ENCODE measurements at regions not wholly inside any gene's neighbourhood (a gene's known extent, or its start where the extent isn't known, plus 50 kb on each side); places are given as distances from the start of the nearest gene placed in this dataset.

GRCh38 chr2:148590612-148591011 is 53.9 kb upstream of the EPC2 start:
- Histone ChIP-seq H3K4me1 (ENCODE audit: low read length) (no peaks in the 10 kb centered on the region), H4K20me1 (ENCODE audit: insufficient read depth, low read length) (no peaks in the 10 kb centered on the region), H3K4me3 (ENCODE audit: low read length) (no peak overlapping the region), H3K27ac (ENCODE audit: low read length) (no peak overlapping the region), H3K4me2 (ENCODE audit: low read depth, low read length) (no peak overlapping the region), H3K79me2 (ENCODE audit: low read length) (no peaks in the 10 kb centered on the region), H3K9ac (ENCODE audit: low read length) (no peak overlapping the region), H3K9me3 (replicated peaks; ENCODE audit: insufficient read depth, low read length) (no peaks in the 10 kb centered on the region), H3K9me2 (replicated peaks; ENCODE audit: insufficient read depth, low read length) (no peaks in the 10 kb centered on the region), H3F3A (ENCODE audit: insufficient read depth, low read length) (no peaks in the 10 kb centered on the region), H3K36me3 (replicated peaks; ENCODE audit: insufficient read depth, low read length) (no peaks in the 10 kb centered on the region), H3K27me3 (replicated peaks; ENCODE audit: insufficient read depth, low read length) (no peaks in the 10 kb centered on the region), H2AFZ (ENCODE audit: low read length) (no peak overlapping the region)
- DNase-seq = no peak
- TF ChIP-seq EZH2 (optimal IDR thresholded peaks at IDR 0.05; ENCODE audit: low read depth, low read length) (no peak), CTCF (IDR thresholded peaks at IDR 0.05; ENCODE audit: low read length) (no peak), EZH2phosphoT487 (IDR thresholded peaks at IDR 0.05; ENCODE audit: low read length) (no peak)

GRCh38 chr2:148592791-148593190 is 51.8 kb upstream of the EPC2 start:
- Histone ChIP-seq H3K27me3 (replicated peaks; ENCODE audit: insufficient read depth, low read length) (no peaks in the 10 kb centered on the region), H3F3A (ENCODE audit: insufficient read depth, low read length) (no peaks in the 10 kb centered on the region), H4K20me1 (ENCODE audit: insufficient read depth, low read length) (no peaks in the 10 kb centered on the region), H3K9me2 (replicated peaks; ENCODE audit: insufficient read depth, low read length) (no peaks in the 10 kb centered on the region), H2AFZ (ENCODE audit: low read length) (no peak overlapping the region), H3K36me3 (replicated peaks; ENCODE audit: insufficient read depth, low read length) (no peaks in the 10 kb centered on the region), H3K27ac (ENCODE audit: low read length) (no peak overlapping the region), H3K9me3 (replicated peaks; ENCODE audit: insufficient read depth, low read length) (no peaks in the 10 kb centered on the region), H3K79me2 (ENCODE audit: low read length) (no peaks in the 10 kb centered on the region), H3K9ac (ENCODE audit: low read length) (no peak overlapping the region), H3K4me1 (ENCODE audit: low read length) (no peaks in the 10 kb centered on the region), H3K4me2 (ENCODE audit: low read depth, low read length) (no peak overlapping the region), H3K4me3 (ENCODE audit: low read length) (no peak overlapping the region)
- no peak for DNase-seq
- TF ChIP-seq CTCF (IDR thresholded peaks at IDR 0.05; ENCODE audit: low read length) = no peak
- no peak for TF ChIP-seq EZH2 (optimal IDR thresholded peaks at IDR 0.05; ENCODE audit: low read depth, low read length)
- TF ChIP-seq EZH2phosphoT487 (IDR thresholded peaks at IDR 0.05; ENCODE audit: low read length) = no peak

GRCh38 chr2:148593421-148593820 is 51.1 kb upstream of the EPC2 start:
- Histone ChIP-seq H4K20me1 (ENCODE audit: insufficient read depth, low read length) (no peaks in the 10 kb centered on the region), H2AFZ (ENCODE audit: low read length) (no peak overlapping the region), H3K27me3 (replicated peaks; ENCODE audit: insufficient read depth, low read length) (no peaks in the 10 kb centered on the region), H3K36me3 (replicated peaks; ENCODE audit: insufficient read depth, low read length) (no peaks in the 10 kb centered on the region), H3K9me2 (replicated peaks; ENCODE audit: insufficient read depth, low read length) (no peaks in the 10 kb centered on the region), H3K9me3 (replicated peaks; ENCODE audit: insufficient read depth, low read length) (no peaks in the 10 kb centered on the region), H3F3A (ENCODE audit: insufficient read depth, low read length) (no peaks in the 10 kb centered on the region), H3K4me1 (ENCODE audit: low read length) (no peaks in the 10 kb centered on the region), H3K79me2 (ENCODE audit: low read length) (no peaks in the 10 kb centered on the region), H3K4me3 (ENCODE audit: low read length) (no peak overlapping the region), H3K27ac (ENCODE audit: low read length) (no peak overlapping the region), H3K9ac (ENCODE audit: low read length) (no peak overlapping the region), H3K4me2 (ENCODE audit: low read depth, low read length) (no peak overlapping the region)
- TF ChIP-seq CTCF (IDR thresholded peaks at IDR 0.05; ENCODE audit: low read length) (no peak), EZH2phosphoT487 (IDR thresholded peaks at IDR 0.05; ENCODE audit: low read length) (no peak), EZH2 (optimal IDR thresholded peaks at IDR 0.05; ENCODE audit: low read depth, low read length) (no peak)
- DNase-seq = no peak

All from MM.1S (cell line).